GM12878 (cell line): ENCODE measurements at regions not wholly inside any gene's neighbourhood (a gene's known extent, or its start where the extent isn't known, plus 50 kb on each side); places are given as distances from the start of the nearest gene placed in this dataset.

Experiments used
- BCLAF1 ChIP-seq: fragments of 450-650 bp; IDR thresholded peaks from 2 replicates; pipeline ENCODE4 v1.6.1; 2017; ENCODE audit warnings: antibody characterized with exemption, mild to moderate bottlenecking, moderate library complexity
- CBFB ChIP-seq: IDR thresholded peaks from 2 replicates; pipeline ENCODE4 v1.6.1; 2016; ENCODE audit warnings: antibody characterized with exemption, low read depth
- CTCF ChIP-seq, 3 experiments: IDR thresholded peaks in 2 of 3; conservative IDR thresholded peaks in 1 of 3; 2 replicates each; pipeline ENCODE4 v1.5.1; 2011; ENCODE audit warnings: low read depth in 3 of 3, low read length in 3 of 3, mild to moderate bottlenecking in 3 of 3, control low read depth in 2 of 3, moderate library complexity in 2 of 3, inconsistent platforms in 1 of 3, mixed read lengths in 1 of 3; ENCODE audit not compliant: control insufficient read depth in 2 of 3, insufficient read depth in 1 of 3; ENCODE audit errors: extremely low read depth in 1 of 3
- EP300 ChIP-seq, 2 experiments: fragments of 150-350 bp in 1 of 2; IDR thresholded peaks; 2 replicates each; pipeline ENCODE4 v1.6.1; 2011 to 2012; ENCODE audit warnings: low read depth in 2 of 2, low read length in 2 of 2, borderline replicate concordance in 1 of 2, improper control_type of control experiment in 1 of 2, inconsistent platforms in 1 of 2; ENCODE audit not compliant: control insufficient read depth in 1 of 2
- POLR2A ChIP-seq: IDR thresholded peaks from 2 replicates; pipeline ENCODE4 v1.6.1; 2011; ENCODE audit warnings: low read depth, mild to moderate bottlenecking, low read length
- RAD21 ChIP-seq: IDR thresholded peaks from 2 replicates; pipeline ENCODE4 v1.6.1; 2011; ENCODE audit warnings: mild to moderate bottlenecking, low read depth, low read length, moderate library complexity; ENCODE audit not compliant: insufficient read depth

GRCh38 chr14:56894591-56894991 is 84.3 kb upstream of the OTX2 start:
- no peak for TF ChIP-seq CTCF (IDR thresholded peaks at IDR 0.05 in 2 of 3, conservative IDR thresholded peaks at IDR 0.05 in 1 of 3; ENCODE audit: control insufficient read depth in 2 of 3, extremely low read depth in 1 of 3, insufficient read depth in 1 of 3, low read depth in 3 of 3, low read length in 3 of 3)
- TF ChIP-seq RAD21, result no peak
- TF ChIP-seq BCLAF1, result no peak
- no peak for TF ChIP-seq CBFB
- TF ChIP-seq EP300 (IDR thresholded peaks at IDR 0.05; ENCODE audit: borderline replicate concordance in 1 of 2, control insufficient read depth in 1 of 2, low read depth in 2 of 2, low read length in 2 of 2), result no peak
- TF ChIP-seq POLR2A, result no peak
